ENCODE measurements at regions not wholly inside any gene's neighbourhood (a gene's known extent, or its start where the extent isn't known, plus 50 kb on each side); places are given as distances from the start of the nearest gene placed in this dataset.

DNA sequence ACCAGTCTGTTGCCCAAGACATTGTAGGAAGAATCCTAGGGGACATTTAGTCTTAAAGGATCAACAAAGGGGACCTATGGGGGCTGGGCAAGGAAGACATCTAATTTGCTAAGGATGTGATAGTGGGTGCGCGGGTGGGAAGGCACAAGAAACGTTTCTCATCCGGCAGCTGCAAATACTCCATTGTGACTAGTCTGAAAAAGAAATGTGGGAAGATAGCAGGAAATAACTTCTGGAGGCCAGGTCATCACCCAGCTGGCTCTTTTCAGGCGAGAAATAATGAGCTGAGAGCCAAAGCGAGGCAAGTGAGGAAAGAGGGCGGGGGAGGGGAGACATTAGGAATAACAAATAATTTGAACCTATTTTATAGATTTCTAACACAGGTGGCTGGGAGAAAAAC, 70.3 kb upstream of the NCK2 start:
- TF ChIP-seq CTCF (IDR thresholded peaks at IDR 0.05; ENCODE audit: borderline replicate concordance, extremely low read depth, low read length, poor library complexity, severe bottlenecking) = no peak
- no peak for TF ChIP-seq EZH2 (IDR thresholded peaks at IDR 0.05; ENCODE audit: borderline replicate concordance, low read depth, low read length, severe bottlenecking)
